AG04450 (cell line): ENCODE measurements at regions not wholly inside any gene's neighbourhood (a gene's known extent, or its start where the extent isn't known, plus 50 kb on each side); places are given as distances from the start of the nearest gene placed in this dataset.

Experiments
- CTCF ChIA-PET: fragments of 300-600, 350-600 bp; formaldehyde crosslinking; extraction: SDS; loops from one replicate; lab custom pipeline; 2022; ENCODE audit warnings: antibody characterized with exemption, inconsistent platforms; lab: Charles Lee
- POLR2A ChIA-PET: fragments of 350-600 bp; formaldehyde crosslinking; extraction: SDS; loops from one replicate; lab custom pipeline; 2021; ENCODE audit warnings: antibody characterized with exemption, inconsistent platforms; lab: Yijun Ruan, JAX
- DNase-seq: peaks from one replicate; pipeline ENCODE4 v3.0.0-alpha.2; 2011; ENCODE audit warnings: low read depth, low spot score
- H3K27ac ChIP-seq: one replicate; pipeline ENCODE4 v1.5.1; 2012; ENCODE audit warnings: low read depth, low read length, control low read depth
- H3K27me3 ChIP-seq: one replicate; pipeline ENCODE4 v1.6.0; 2012; ENCODE audit warnings: low read length; ENCODE audit not compliant: control insufficient read depth, insufficient read depth
- H3K4me3 ChIP-seq: 2 replicates; pipeline ENCODE4 v1.5.1; 2011; ENCODE audit warnings: mild to moderate bottlenecking, low read depth, low read length, control low read depth
- H3K9me3 ChIP-seq: 2 replicates; pipeline ENCODE4 v1.5.1; 2012; ENCODE audit warnings: low read length; ENCODE audit not compliant: control insufficient read depth, insufficient read depth
- CTCF ChIP-seq: IDR thresholded peaks from 2 replicates; pipeline ENCODE4 v1.5.1; 2011; ENCODE audit warnings: low read depth, low read length, control low read depth, inconsistent platforms

DNA sequence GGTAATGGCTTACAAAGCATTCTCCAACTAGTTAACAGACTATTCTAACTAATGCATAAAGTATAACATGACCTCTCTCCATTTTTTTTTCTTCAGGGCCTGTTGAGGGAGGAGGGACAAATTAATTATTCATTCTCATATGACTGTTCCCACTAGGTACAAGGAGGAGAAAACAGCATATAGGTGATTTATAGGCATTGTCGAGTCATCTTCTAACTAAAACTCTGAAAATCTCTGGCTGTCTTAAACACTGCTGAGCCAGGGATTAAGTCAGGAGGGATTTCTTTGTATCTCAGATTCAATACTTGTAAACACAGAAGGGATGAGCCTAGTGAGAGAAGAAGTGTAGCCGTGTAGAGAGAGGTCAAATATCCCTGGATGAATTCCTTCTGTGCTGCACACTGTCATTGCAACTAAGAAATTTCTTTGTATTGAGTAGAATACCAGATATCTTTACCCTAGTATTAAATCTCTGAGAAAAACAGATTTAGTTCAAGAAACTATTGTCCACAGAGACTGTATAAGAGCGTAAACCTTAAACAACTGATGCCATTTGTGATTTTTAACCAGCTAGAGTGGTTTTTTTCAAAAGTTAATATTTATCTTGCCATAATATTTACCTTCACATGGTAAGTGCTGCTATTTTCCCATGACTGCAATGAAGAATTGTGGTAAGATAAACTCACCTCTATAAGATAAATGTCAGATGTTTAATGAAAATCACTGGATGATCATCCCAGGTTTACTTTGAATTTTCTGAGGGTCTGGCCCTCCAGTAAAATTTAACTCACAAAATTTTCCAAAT lies 465.3 kb downstream of the RWDD3 start:
- no peak for TF ChIP-seq CTCF
- CTCF ChIA-PET = no interaction called here

GRCh38 chr1:95701450-95702173 lies 467.6 kb downstream of the RWDD3 start:
- ChIA-PET POLR2A (no interaction called here), CTCF (no interaction called here)
- H3K9me3 ChIP-seq = peaks cover 14% of the 10 kb centered on the region
- DNase-seq = no peak
- no peak overlapping the region for H3K27ac ChIP-seq
- no peak overlapping the region for H3K4me3 ChIP-seq
- no peak for TF ChIP-seq CTCF
- H3K27me3 ChIP-seq = no peaks in the 10 kb centered on the region

More for the DNA sequence above, 465.3 kb downstream of the RWDD3 start:
- H3K4me3 ChIP-seq = no peak overlapping the region
- H3K9me3 ChIP-seq = peaks cover 14% of the 10 kb centered on the region
- POLR2A ChIA-PET = no interaction called here
- H3K27me3 ChIP-seq = no peaks in the 10 kb centered on the region
- no peak overlapping the region for H3K27ac ChIP-seq
- no peak for DNase-seq

DNA sequence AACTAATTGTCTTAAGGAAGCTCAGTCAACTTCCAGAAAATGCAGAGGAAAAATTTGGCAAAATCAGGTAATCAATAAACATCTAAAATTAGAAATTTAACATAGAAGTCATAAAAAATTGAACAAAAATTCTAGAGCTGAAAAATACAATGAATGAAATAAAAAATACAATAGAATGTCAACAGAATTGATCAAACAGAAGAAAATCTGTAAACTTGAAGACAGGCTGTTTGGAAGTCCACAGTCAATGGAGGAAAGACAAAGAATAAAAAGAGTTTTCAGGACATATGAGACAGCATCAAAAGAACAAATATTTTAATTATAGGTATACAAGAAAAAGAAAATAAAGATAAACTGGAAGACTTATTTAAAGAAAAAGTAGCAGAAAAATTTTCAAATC lies 469.0 kb downstream of the RWDD3 start:
- no peak overlapping the region for H3K27ac ChIP-seq
- TF ChIP-seq CTCF = no peak
- POLR2A ChIA-PET = no interaction called here
- CTCF ChIA-PET = no interaction called here
- no peak for DNase-seq
- peaks cover 14% of the 10 kb centered on the region for H3K9me3 ChIP-seq
- H3K4me3 ChIP-seq = no peak overlapping the region
- H3K27me3 ChIP-seq = no peaks in the 10 kb centered on the region

DNA sequence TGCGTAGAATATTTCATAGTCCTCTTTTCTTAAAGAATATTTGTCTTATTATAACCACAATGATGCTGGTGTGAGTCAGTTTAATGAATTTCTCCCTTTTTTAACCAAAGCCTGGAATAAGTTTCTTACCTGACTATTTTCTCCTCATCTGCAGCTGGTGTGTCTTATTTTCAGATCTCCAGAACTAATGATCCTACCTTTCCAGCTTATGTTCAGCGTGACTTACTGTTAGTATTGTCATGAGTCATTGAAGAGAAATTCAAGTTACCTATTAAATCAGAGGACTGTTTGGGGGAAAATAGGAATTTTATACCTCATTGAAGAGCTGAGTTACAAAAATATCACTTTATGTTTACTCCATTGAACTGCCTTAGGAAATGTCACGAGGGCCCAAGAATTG lies 482.1 kb downstream of the RWDD3 start:
- no peak overlapping the region for H3K4me3 ChIP-seq
- ChIA-PET CTCF (no interaction called here), POLR2A (no interaction called here)
- H3K9me3 ChIP-seq = no peaks in the 10 kb centered on the region
- no peak for DNase-seq
- H3K27me3 ChIP-seq = no peaks in the 10 kb centered on the region
- TF ChIP-seq CTCF = no peak
- no peak overlapping the region for H3K27ac ChIP-seq

GRCh38 chr1:95716550-95716949 lies 482.5 kb downstream of the RWDD3 start:
- Histone ChIP-seq H3K27ac (no peak overlapping the region), H3K27me3 (no peaks in the 10 kb centered on the region), H3K4me3 (no peak overlapping the region), H3K9me3 (no peaks in the 10 kb centered on the region)
- POLR2A ChIA-PET = no interaction called here
- no peak for DNase-seq
- no peak for TF ChIP-seq CTCF
- CTCF ChIA-PET = no interaction called here
